Thymus (tissue), 11 donors: ENCODE measurements at regions not wholly inside any gene's neighbourhood (a gene's known extent, or its start where the extent isn't known, plus 50 kb on each side); places are given as distances from the start of the nearest gene placed in this dataset.

ENCODE experiments used
- DNase-seq, 9 donors: peaks; one replicate each; pipeline ENCODE4 v3.0.0-alpha.2; 2013; ENCODE audit warnings: low spot score in 9 of 9, low read depth in 6 of 9, missing footprints in 1 of 9
- H3K27ac ChIP-seq, 2 donors: one replicate each; pipeline ENCODE4 v1.5.1; 2013; ENCODE audit warnings: control low read depth in 1 of 2, low read depth in 1 of 2, low read length in 1 of 2, mild to moderate bottlenecking in 1 of 2, moderate library complexity in 1 of 2
- H3K27me3 ChIP-seq, 2 donors: one replicate each; pipeline ENCODE4 v1.5.1; 2013; ENCODE audit warnings: low read length in 1 of 2; ENCODE audit not compliant: control insufficient read depth in 2 of 2, insufficient read depth in 1 of 2
- H3K36me3 ChIP-seq, 2 donors: one replicate each; pipeline ENCODE4 v1.5.1; 2013; ENCODE audit warnings: low read length in 1 of 2, mild to moderate bottlenecking in 1 of 2, moderate library complexity in 1 of 2; ENCODE audit not compliant: control insufficient read depth in 2 of 2, insufficient read depth in 2 of 2
- H3K4me1 ChIP-seq, 2 donors: one replicate each; pipeline ENCODE4 v1.5.1; 2013; ENCODE audit warnings: low read length in 2 of 2; ENCODE audit not compliant: control insufficient read depth in 2 of 2, insufficient read depth in 2 of 2
- H3K4me3 ChIP-seq, 2 donors: one replicate each; pipeline ENCODE4 v1.5.1; 2013; ENCODE audit warnings: low read length in 2 of 2, control low read depth in 1 of 2, mild to moderate bottlenecking in 1 of 2
- H3K9me3 ChIP-seq, 2 donors: one replicate each; pipeline ENCODE4 v1.5.1; 2013; ENCODE audit warnings: low read length in 1 of 2, mild to moderate bottlenecking in 1 of 2; ENCODE audit not compliant: control insufficient read depth in 2 of 2, insufficient read depth in 1 of 2
- WGBS: extraction: QIAGEN DNeasy Blood & Tissue Kit; methylation state at CpG from one replicate; pipeline ENCODE4 v1.1.7; 2013; 5-methylcytosine and 5-hydroxymethylcytosine counted together
- donor health status: healthy.

- Histone ChIP-seq H3K27me3 (no peaks in the 10 kb centered on the region), H3K27ac (no peak overlapping the region), H3K36me3 (no peaks in the 10 kb centered on the region), H3K4me3 (no peak overlapping the region), H3K4me1 (no peaks in the 10 kb centered on the region), H3K9me3 (no peaks in the 10 kb centered on the region)
- 94% methylated on average over 4 of the region's 4 CpGs for WGBS
- DNase-seq, result no peak
Observed at GRCh38 chr3:177687291-177687690, 490.0 kb upstream of the TBL1XR1 start.

GRCh38 chr3:177688152-177688551, 490.9 kb upstream of the TBL1XR1 start:
- WGBS, result over 99% methylated on average over 5 of the region's 5 CpGs
- Histone ChIP-seq H3K4me3 (no peak overlapping the region), H3K36me3 (no peaks in the 10 kb centered on the region)

GRCh38 chr3:177689077-177689476, 491.8 kb upstream of the TBL1XR1 start:
- H3K4me1 ChIP-seq, result no peaks in the 10 kb centered on the region
- H3K27ac ChIP-seq, result no peak overlapping the region
- H3K27me3 ChIP-seq, result no peaks in the 10 kb centered on the region
- H3K4me3 ChIP-seq, result no peak overlapping the region
- DNase-seq, result no peak
- H3K9me3 ChIP-seq, result no peaks in the 10 kb centered on the region
- no peaks in the 10 kb centered on the region for H3K36me3 ChIP-seq
- WGBS, result 99% methylated on average over 3 of the region's 3 CpGs

More at GRCh38 chr3:177688152-177688551, 490.9 kb upstream of the TBL1XR1 start:
- no peak for DNase-seq
- H3K27me3 ChIP-seq, result no peaks in the 10 kb centered on the region
- H3K9me3 ChIP-seq, result no peaks in the 10 kb centered on the region
- H3K4me1 ChIP-seq, result no peaks in the 10 kb centered on the region
- no peak overlapping the region for H3K27ac ChIP-seq

- Histone ChIP-seq H3K36me3 (no peaks in the 10 kb centered on the region), H3K27ac (no peak overlapping the region), H3K4me1 (no peaks in the 10 kb centered on the region), H3K27me3 (no peaks in the 10 kb centered on the region), H3K9me3 (no peaks in the 10 kb centered on the region), H3K4me3 (no peak overlapping the region)
- 96% methylated on average over 4 of the region's 4 CpGs for WGBS
- no peak for DNase-seq
Observed at GRCh38 chr3:177689869-177690268, 492.6 kb upstream of the TBL1XR1 start.

- no peak for DNase-seq
- WGBS, result 98% methylated on average over 3 of the region's 3 CpGs
Observed at GRCh38 chr3:177690306-177690705, 493.0 kb upstream of the TBL1XR1 start.

GRCh38 chr3:177692304-177692975, 495.2 kb upstream of the TBL1XR1 start:
- no peak overlapping the region for H3K27ac ChIP-seq
- no peak for DNase-seq
- H3K9me3 ChIP-seq, result no peaks in the 10 kb centered on the region
- no peak overlapping the region for H3K4me3 ChIP-seq
- H3K36me3 ChIP-seq, result no peaks in the 10 kb centered on the region
- H3K4me1 ChIP-seq, result no peaks in the 10 kb centered on the region
- 94% methylated on average over 3 of the region's 3 CpGs for WGBS
- no peaks in the 10 kb centered on the region for H3K27me3 ChIP-seq

More at GRCh38 chr3:177690306-177690705, 493.0 kb upstream of the TBL1XR1 start:
- Histone ChIP-seq H3K36me3 (no peaks in the 10 kb centered on the region), H3K27ac (no peak overlapping the region), H3K9me3 (no peaks in the 10 kb centered on the region), H3K4me1 (no peaks in the 10 kb centered on the region), H3K27me3 (no peaks in the 10 kb centered on the region), H3K4me3 (no peak overlapping the region)

- no peaks in the 10 kb centered on the region for H3K9me3 ChIP-seq
- no peak for DNase-seq
- no peaks in the 10 kb centered on the region for H3K36me3 ChIP-seq
- WGBS, result 92% methylated on average over 4 of the region's 4 CpGs
- no peaks in the 10 kb centered on the region for H3K27me3 ChIP-seq
- no peaks in the 10 kb centered on the region for H3K4me1 ChIP-seq
- peak overlapping the region in 1 of 2 donors; percentile 21 for H3K27ac ChIP-seq
- H3K4me3 ChIP-seq, result no peak overlapping the region
Observed at GRCh38 chr3:177693616-177694264, 496.5 kb upstream of the TBL1XR1 start.

- Histone ChIP-seq H3K9me3 (no peaks in the 10 kb centered on the region), H3K27me3 (no peaks in the 10 kb centered on the region), H3K36me3 (no peaks in the 10 kb centered on the region), H3K4me1 (no peaks in the 10 kb centered on the region), H3K4me3 (no peak overlapping the region), H3K27ac (peak overlapping the region in 1 of 2 donors; percentile 21)
- peak in 2 of 9 donors; percentile 11 to 31 for DNase-seq
- WGBS, result 6% methylated on average over 3 of the region's 3 CpGs
Observed at GRCh38 chr3:177694316-177694715, 497.0 kb upstream of the TBL1XR1 start.

- 92% methylated on average over 1 of the region's 1 CpG for WGBS
Observed at GRCh38 chr3:177694951-177695350, 497.7 kb upstream of the TBL1XR1 start.

More at GRCh38 chr3:177694951-177695350, 497.7 kb upstream of the TBL1XR1 start:
- H3K9me3 ChIP-seq, result no peaks in the 10 kb centered on the region
- no peak overlapping the region for H3K4me3 ChIP-seq
- DNase-seq, result no peak
- H3K27ac ChIP-seq, result no peak overlapping the region
- no peaks in the 10 kb centered on the region for H3K27me3 ChIP-seq
- no peaks in the 10 kb centered on the region for H3K36me3 ChIP-seq
- H3K4me1 ChIP-seq, result no peaks in the 10 kb centered on the region
